Loucy (cell line): ENCODE measurements at regions not wholly inside any gene's neighbourhood (a gene's known extent, or its start where the extent isn't known, plus 50 kb on each side); places are given as distances from the start of the nearest gene placed in this dataset.

Experiments
- H2AFZ ChIP-seq: fragments of 200-600 bp; sonication (generic); 2 replicates; pipeline ENCODE4 v1.6.0; 2016; ENCODE audit warnings: antibody characterized with exemption, mild to moderate bottlenecking, low read length, moderate library complexity
- H3F3A ChIP-seq: fragments of 200-600 bp; 2 replicates; pipeline ENCODE4 v1.6.0; 2016; ENCODE audit warnings: antibody characterized with exemption, low read depth, mild to moderate bottlenecking
- H3K27me3 ChIP-seq: fragments of 200-600 bp; sonication (generic); 2 replicates; pipeline ENCODE4 v1.6.1; 2014; ENCODE audit warnings: low read length, mild to moderate bottlenecking; ENCODE audit not compliant: insufficient read depth, poor library complexity, severe bottlenecking
- H3K36me3 ChIP-seq: fragments of 200-600 bp; sonication (generic); 2 replicates; pipeline ENCODE4 v1.6.1; 2016; ENCODE audit warnings: low read length; ENCODE audit not compliant: insufficient read depth
- H3K4me1 ChIP-seq: fragments of 200-600 bp; sonication (generic); 2 replicates; pipeline ENCODE4 v1.5.1; 2014; ENCODE audit warnings: low read length, mild to moderate bottlenecking; ENCODE audit not compliant: insufficient read depth, poor library complexity, severe bottlenecking
- H3K4me2 ChIP-seq: fragments of 200-600 bp; sonication (generic); 2 replicates; pipeline ENCODE4 v1.6.0; 2014; ENCODE audit warnings: antibody characterized with exemption, low read length, low read depth, mild to moderate bottlenecking; ENCODE audit not compliant: poor library complexity, severe bottlenecking
- H3K4me3 ChIP-seq: fragments of 200-600 bp; sonication (generic); 2 replicates; pipeline ENCODE4 v1.5.1; 2014; ENCODE audit warnings: low read length, mild to moderate bottlenecking, mixed read lengths; ENCODE audit not compliant: poor library complexity, severe bottlenecking
- H3K79me2 ChIP-seq: fragments of 200-600 bp; sonication (generic); 2 replicates; pipeline ENCODE4 v1.6.1; 2014; ENCODE audit warnings: low read length; ENCODE audit not compliant: insufficient read depth
- H3K9ac ChIP-seq: fragments of 200-600 bp; sonication (generic); 2 replicates; pipeline ENCODE4 v1.6.0; 2014; ENCODE audit warnings: mild to moderate bottlenecking, low read depth, low read length, moderate library complexity; ENCODE audit not compliant: poor library complexity, severe bottlenecking
- H3K9me2 ChIP-seq: fragments of 200-600 bp; sonication (generic); replicated peaks from 2 replicates; pipeline ENCODE4 v1.6.1; 2016; ENCODE audit warnings: low read depth, low read length, mixed read lengths
- H3K9me3 ChIP-seq: fragments of 200-600 bp; sonication (generic); 2 replicates; pipeline ENCODE4 v1.6.1; 2014; ENCODE audit warnings: mild to moderate bottlenecking, antibody characterized with exemption, low read length, low read depth; ENCODE audit not compliant: insufficient read depth
- H4K20me1 ChIP-seq: fragments of 200-600 bp; sonication (generic); 2 replicates; pipeline ENCODE4 v1.6.0; 2014; ENCODE audit warnings: antibody characterized with exemption, low read length, mild to moderate bottlenecking; ENCODE audit not compliant: insufficient read depth, poor library complexity, severe bottlenecking
- CTCF ChIP-seq: fragments of 200-600 bp; sonication (generic); conservative IDR thresholded peaks from 2 replicates; pipeline ENCODE4 v1.5.1; 2014; ENCODE audit warnings: mild to moderate bottlenecking, antibody characterized with exemption, low read length
- EZH2phosphoT487 ChIP-seq: fragments of 200-600 bp; IDR thresholded peaks from 2 replicates; pipeline ENCODE4 v1.6.1; 2018; ENCODE audit warnings: antibody characterized with exemption, mild to moderate bottlenecking, moderate library complexity, borderline replicate concordance

- Histone ChIP-seq H3K36me3 (no peaks in the 10 kb centered on the region), H3K79me2 (no peaks in the 10 kb centered on the region), H3K9me3 (no peaks in the 10 kb centered on the region), H3K27me3 (no peaks in the 10 kb centered on the region), H3K9me2 (no peaks in the 10 kb centered on the region), H3K9ac (no peak overlapping the region), H3K4me3 (no peak overlapping the region), H3K4me2 (no peak overlapping the region), H2AFZ (no peak overlapping the region), H3K4me1 (peaks cover 33% of the 10 kb centered on the region), H4K20me1 (no peaks in the 10 kb centered on the region), H3F3A (no peaks in the 10 kb centered on the region)
- TF ChIP-seq EZH2phosphoT487: no peak
- no peak for TF ChIP-seq CTCF
Observed at GRCh38 chr2:128903637-128904036, 585.0 kb upstream of the HS6ST1 start.

- Histone ChIP-seq H3K9me2 (no peaks in the 10 kb centered on the region), H3K27me3 (no peaks in the 10 kb centered on the region), H3F3A (no peaks in the 10 kb centered on the region), H2AFZ (no peak overlapping the region), H4K20me1 (no peaks in the 10 kb centered on the region), H3K4me3 (no peak overlapping the region), H3K4me2 (no peak overlapping the region), H3K79me2 (no peaks in the 10 kb centered on the region), H3K9me3 (peaks cover 8% of the 10 kb centered on the region), H3K9ac (no peak overlapping the region), H3K4me1 (peaks cover 6% of the 10 kb centered on the region), H3K36me3 (no peaks in the 10 kb centered on the region)
- TF ChIP-seq EZH2phosphoT487 (no peak), CTCF (no peak)
Observed at GRCh38 chr2:128911276-128911675, 592.6 kb upstream of the HS6ST1 start.

- Histone ChIP-seq H3K27me3 (no peaks in the 10 kb centered on the region), H3K36me3 (no peaks in the 10 kb centered on the region), H3K4me1 (no peaks in the 10 kb centered on the region), H3K79me2 (no peaks in the 10 kb centered on the region), H4K20me1 (no peaks in the 10 kb centered on the region), H3K9ac (no peak overlapping the region), H3K9me2 (no peaks in the 10 kb centered on the region), H3F3A (no peaks in the 10 kb centered on the region), H2AFZ (no peak overlapping the region), H3K4me3 (no peak overlapping the region), H3K4me2 (no peak overlapping the region), H3K9me3 (peaks cover 14% of the 10 kb centered on the region)
- TF ChIP-seq EZH2phosphoT487: no peak
- TF ChIP-seq CTCF: no peak
Observed at GRCh38 chr2:128914320-128914719, 595.7 kb upstream of the HS6ST1 start.
